Neutrophil (primary cell): ENCODE measurements at regions not wholly inside any gene's neighbourhood (a gene's known extent, or its start where the extent isn't known, plus 50 kb on each side); places are given as distances from the start of the nearest gene placed in this dataset.

Experiments used
- H3K27ac ChIP-seq: fragments of 200-600 bp; sonication (generic); 2 replicates; pipeline ENCODE4 v1.5.1; 2016; ENCODE audit warnings: mild to moderate bottlenecking, moderate library complexity
- H3K27me3 ChIP-seq: fragments of 200-600 bp; sonication (generic); 2 replicates; pipeline ENCODE4 v1.6.0; 2016; ENCODE audit warnings: mild to moderate bottlenecking
- H3K36me3 ChIP-seq: fragments of 200-600 bp; sonication (generic); 2 replicates; pipeline ENCODE4 v1.5.1; 2017
- H3K4me1 ChIP-seq, 2 experiments: fragments of 200-600 bp in 1 of 2; sonication (generic) in 1 of 2; 1 replicate in 1 of 2; 2 replicates in 1 of 2; pipeline versions ENCODE4 v1.5.1 to v1.6.1; 2013 to 2016; ENCODE audit warnings: low read depth in 1 of 2, low read length in 1 of 2, mild to moderate bottlenecking in 1 of 2, moderate library complexity in 1 of 2; ENCODE audit not compliant: control insufficient read depth in 1 of 2, insufficient read depth in 1 of 2
- H3K4me3 ChIP-seq, 2 experiments: fragments of 200-600 bp in 1 of 2; sonication (generic) in 1 of 2; 1 replicate in 1 of 2; 2 replicates in 1 of 2; pipeline ENCODE4 v1.5.1; 2013 to 2016; ENCODE audit warnings: low read depth in 1 of 2, low read length in 1 of 2, mild to moderate bottlenecking in 1 of 2, moderate library complexity in 1 of 2
- H3K9me3 ChIP-seq: fragments of 200-600 bp; sonication (generic); 2 replicates; pipeline ENCODE4 v1.5.1; 2016
- CTCF ChIP-seq: fragments of 200-600 bp; sonication (generic); IDR thresholded peaks from 2 replicates; pipeline ENCODE4 v1.5.1; 2016; ENCODE audit warnings: antibody characterized with exemption

DNA sequence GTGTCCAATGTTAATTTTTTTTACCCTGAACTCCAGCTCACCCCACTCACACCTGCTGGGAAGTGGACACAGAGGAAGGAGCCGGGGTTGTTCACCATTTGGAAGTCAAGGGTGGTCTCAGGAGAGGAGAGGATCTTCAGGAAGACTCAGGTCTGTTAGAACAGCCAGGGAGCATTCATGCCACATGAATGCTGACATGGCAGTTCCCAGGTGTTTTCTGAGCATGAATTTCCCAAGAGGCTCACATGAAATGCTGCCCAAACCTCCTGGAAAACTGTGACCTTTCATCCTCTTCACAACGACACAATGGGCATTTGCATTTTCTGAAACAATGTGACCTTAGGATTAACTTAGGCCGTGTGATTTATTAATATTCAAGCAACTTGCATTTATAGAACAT is 2409.2 kb downstream of the TP53TG3F start:
- H3K4me3 ChIP-seq: no peak overlapping the region
- no peaks in the 10 kb centered on the region for H3K9me3 ChIP-seq
- TF ChIP-seq CTCF: no peak
- no peaks in the 10 kb centered on the region for H3K27me3 ChIP-seq
- H3K27ac ChIP-seq: no peak overlapping the region
- H3K4me1 ChIP-seq: no peaks in the 10 kb centered on the region
- H3K36me3 ChIP-seq: no peaks in the 10 kb centered on the region

DNA sequence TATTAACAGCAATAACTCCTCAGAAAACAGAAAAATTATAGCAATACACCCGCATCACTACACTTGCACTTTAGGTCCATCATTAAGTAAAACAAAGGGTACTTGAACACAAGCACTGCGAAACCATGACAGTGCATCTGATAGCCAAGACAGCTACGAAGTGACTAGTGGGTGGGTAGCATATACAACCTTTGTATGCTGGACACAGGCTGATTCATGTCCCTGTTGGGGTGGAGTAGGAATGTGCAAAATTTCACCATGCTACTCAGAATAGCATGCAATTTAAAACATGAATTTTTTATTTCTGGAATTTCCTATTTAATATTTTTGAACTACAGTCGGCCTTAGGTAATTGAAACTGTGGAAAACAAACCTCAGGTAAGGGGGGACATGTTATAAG is 2414.1 kb downstream of the TP53TG3F start:
- no peak for TF ChIP-seq CTCF
- H3K36me3 ChIP-seq: no peaks in the 10 kb centered on the region
- no peaks in the 10 kb centered on the region for H3K4me1 ChIP-seq
- no peaks in the 10 kb centered on the region for H3K9me3 ChIP-seq
- H3K27ac ChIP-seq: no peak overlapping the region
- no peaks in the 10 kb centered on the region for H3K27me3 ChIP-seq
- no peak overlapping the region for H3K4me3 ChIP-seq

GRCh38 chr16:35881654-35882053 is 2422.2 kb downstream of the TP53TG3F start:
- Histone ChIP-seq H3K4me1 (no peaks in the 10 kb centered on the region), H3K36me3 (no peaks in the 10 kb centered on the region), H3K4me3 (no peak overlapping the region), H3K27ac (no peak overlapping the region), H3K27me3 (no peaks in the 10 kb centered on the region), H3K9me3 (no peaks in the 10 kb centered on the region)
- no peak for TF ChIP-seq CTCF

- no peaks in the 10 kb centered on the region for H3K9me3 ChIP-seq
- H3K27me3 ChIP-seq: no peaks in the 10 kb centered on the region
- TF ChIP-seq CTCF: no peak
- no peaks in the 10 kb centered on the region for H3K4me1 ChIP-seq
- no peak overlapping the region for H3K4me3 ChIP-seq
- H3K36me3 ChIP-seq: no peaks in the 10 kb centered on the region
- no peak overlapping the region for H3K27ac ChIP-seq
Measured at GRCh38 chr16:35906440-35906839, 2447.0 kb downstream of the TP53TG3F start.

- Histone ChIP-seq H3K27me3 (no peaks in the 10 kb centered on the region), H3K27ac (no peak overlapping the region), H3K36me3 (no peaks in the 10 kb centered on the region), H3K9me3 (no peaks in the 10 kb centered on the region), H3K4me3 (no peak overlapping the region), H3K4me1 (no peaks in the 10 kb centered on the region)
- TF ChIP-seq CTCF: no peak
Measured at GRCh38 chr16:35908152-35908551, 2448.7 kb downstream of the TP53TG3F start.

GRCh38 chr16:35908942-35909341 is 2449.5 kb downstream of the TP53TG3F start:
- H3K9me3 ChIP-seq: no peaks in the 10 kb centered on the region
- no peak overlapping the region for H3K27ac ChIP-seq
- H3K4me1 ChIP-seq: no peaks in the 10 kb centered on the region
- H3K27me3 ChIP-seq: no peaks in the 10 kb centered on the region
- H3K4me3 ChIP-seq: no peak overlapping the region
- H3K36me3 ChIP-seq: no peaks in the 10 kb centered on the region
- TF ChIP-seq CTCF: no peak
